ENCODE measurements at regions not wholly inside any gene's neighbourhood (a gene's known extent, or its start where the extent isn't known, plus 50 kb on each side); places are given as distances from the start of the nearest gene placed in this dataset.

DNA sequence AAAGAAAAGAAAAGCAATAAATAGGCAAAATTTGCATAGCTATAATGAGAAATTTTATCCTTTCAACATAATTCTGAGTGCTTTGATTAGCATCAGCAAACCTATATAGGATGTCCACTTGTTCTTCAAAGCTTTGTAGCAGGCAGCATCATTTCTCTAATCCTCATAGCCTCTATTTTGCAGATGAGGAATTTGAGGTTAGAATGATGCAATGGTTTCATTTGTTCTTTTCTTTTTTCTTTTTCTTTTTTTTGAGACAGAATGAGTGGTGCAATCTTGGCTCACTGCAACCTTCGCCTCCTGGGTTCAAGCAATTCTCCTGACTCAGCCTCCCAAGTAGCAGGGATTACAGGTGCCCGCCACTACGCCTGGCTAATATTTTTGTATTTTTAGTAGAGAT lies 594.4 kb downstream of the TOX3 start:
- no peak for DNase-seq

GRCh38 chr16:51951668-51952298 lies 595.2 kb downstream of the TOX3 start:
- no peak for DNase-seq

GRCh38 chr16:51950118-51950780 lies 596.7 kb downstream of the TOX3 start:
- no peak for DNase-seq

GRCh38 chr16:51949282-51949681 lies 597.7 kb downstream of the TOX3 start:
- DNase-seq, result no peak

DNA sequence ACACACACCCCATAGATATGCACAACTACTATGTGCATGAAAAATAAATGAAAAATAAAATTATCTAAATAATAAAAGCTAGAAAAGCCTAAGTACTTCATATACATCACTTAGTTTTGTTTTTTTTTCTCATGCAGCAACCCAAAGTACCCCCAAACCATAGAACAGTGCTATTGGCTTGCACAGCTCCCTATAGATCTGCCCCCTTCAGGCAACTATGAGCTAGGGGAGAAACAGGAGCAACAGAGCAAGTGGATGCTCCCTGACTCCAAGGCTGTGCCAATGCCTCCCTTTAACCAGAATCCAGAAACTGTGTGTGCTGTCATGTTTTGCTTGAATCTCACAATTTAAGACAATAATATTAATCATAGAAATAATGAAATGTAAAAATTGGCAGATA lies 605.5 kb downstream of the TOX3 start:
- no peak for DNase-seq

DNA sequence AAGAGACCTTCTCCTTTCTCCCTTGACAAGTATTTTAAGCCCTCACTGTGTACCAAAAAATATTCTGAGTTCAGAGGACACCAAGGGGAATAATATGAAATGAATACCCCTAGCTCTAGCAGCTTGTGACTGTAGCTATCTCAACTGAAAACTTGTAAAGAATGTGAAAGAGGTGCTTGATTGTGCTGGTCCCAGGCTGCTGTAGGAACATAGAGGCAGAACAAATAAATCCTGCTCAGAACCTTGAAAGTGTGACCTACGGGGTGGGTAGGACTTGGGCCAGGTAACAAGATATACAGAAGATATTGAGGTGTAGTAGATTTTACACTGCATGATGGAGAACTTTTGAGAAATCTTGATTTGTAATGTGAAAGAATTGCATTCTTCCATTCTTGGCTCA lies 606.8 kb downstream of the TOX3 start:
- no peak for DNase-seq

DNA sequence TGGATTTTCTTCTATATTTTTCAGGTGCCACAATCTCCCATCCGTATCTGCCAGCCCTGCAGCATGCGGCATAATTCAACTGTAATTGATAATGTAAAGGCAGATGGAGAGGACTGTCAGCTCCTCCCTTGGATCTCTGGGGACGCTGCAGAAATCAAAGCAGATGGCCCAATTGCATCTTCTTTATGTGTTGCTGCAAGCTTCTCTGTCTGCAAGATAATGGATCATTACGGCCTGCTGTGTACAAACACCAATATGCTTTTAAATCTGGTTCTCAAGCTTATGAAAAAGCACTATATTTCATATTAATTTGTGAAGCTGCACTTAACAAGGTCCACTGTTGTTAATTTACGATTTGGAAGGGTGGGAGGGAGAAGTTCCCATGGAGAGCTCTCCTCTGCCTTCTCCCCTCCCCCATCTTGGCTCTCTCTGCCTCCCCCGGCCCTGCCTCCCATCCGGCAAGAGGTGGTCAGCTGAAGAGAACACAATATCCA lies 607.5 kb downstream of the TOX3 start:
- no peak for DNase-seq

- no peak for DNase-seq
Measured at GRCh38 chr16:51938861-51939260, 608.1 kb downstream of the TOX3 start.

- no peak for DNase-seq
Measured at GRCh38 chr16:51937771-51938170, 609.2 kb downstream of the TOX3 start.

GRCh38 chr16:51936846-51937245 lies 610.1 kb downstream of the TOX3 start:
- DNase-seq, result no peak

- DNase-seq, result no peak
Measured at GRCh38 chr16:51932317-51932716, 614.6 kb downstream of the TOX3 start.

DNA sequence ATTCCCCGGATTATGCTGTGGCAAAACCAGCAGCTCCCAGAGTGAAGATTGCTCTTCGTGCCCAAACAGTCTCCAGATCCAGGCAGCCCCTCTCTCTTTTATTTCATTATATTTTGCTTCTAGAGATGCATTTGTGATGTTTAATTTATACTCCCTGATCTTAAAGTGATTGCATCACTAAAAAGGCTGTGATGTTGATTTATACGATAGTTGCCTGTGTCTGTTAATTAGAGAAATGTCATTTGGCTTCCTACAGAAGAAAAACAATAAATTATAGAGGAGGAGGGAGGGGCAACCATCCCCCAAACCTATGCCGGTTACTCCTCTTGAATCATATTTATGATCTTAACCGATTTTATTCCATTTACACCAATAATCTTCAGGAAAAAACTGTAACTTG lies 615.3 kb downstream of the TOX3 start:
- no peak for DNase-seq

DNA sequence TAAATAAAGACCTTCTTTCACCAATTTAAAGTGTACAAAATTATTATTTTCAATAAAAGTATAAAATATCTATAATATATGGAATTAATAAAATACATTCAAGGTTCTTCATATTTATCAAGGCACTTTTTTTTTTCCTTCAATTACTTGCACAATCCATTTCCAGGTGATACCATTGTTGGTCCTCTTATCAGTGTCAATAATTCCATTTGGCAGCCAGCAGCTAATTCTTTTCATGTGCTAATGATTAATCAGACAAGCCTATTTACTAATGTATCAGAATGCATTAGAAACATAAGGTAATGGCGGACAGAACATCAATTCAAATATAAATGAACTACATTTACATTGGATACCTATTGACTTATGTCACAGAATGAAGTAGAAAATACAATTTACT lies 622.2 kb downstream of the TOX3 start:
- no peak for DNase-seq

- DNase-seq, result no peak
Measured at GRCh38 chr16:51922476-51922875, 624.5 kb downstream of the TOX3 start.

- no peak for DNase-seq
Measured at GRCh38 chr16:51919736-51920135, 627.2 kb downstream of the TOX3 start.

DNA sequence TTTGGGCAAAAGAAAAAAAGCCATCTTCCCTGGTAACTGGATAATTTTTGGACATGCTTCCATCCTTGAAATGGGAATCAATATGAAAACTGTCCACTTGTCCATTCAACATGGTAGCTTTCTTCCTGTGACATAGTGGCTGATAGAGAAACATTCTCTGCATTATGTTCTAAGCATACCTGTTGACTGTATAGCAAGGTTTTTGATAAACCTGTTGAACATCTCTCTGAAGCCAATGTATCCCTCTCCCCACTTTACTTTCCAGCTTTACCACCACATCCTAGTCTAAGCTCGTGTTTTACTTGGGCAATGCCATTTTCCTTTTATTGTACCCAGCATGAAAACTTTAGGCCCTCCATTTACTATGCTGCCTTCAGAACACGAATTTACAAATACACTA lies 630.1 kb downstream of the TOX3 start:
- no peak for DNase-seq

- DNase-seq, result no peak
Measured at GRCh38 chr16:51916231-51916630, 630.7 kb downstream of the TOX3 start.

- no peak for DNase-seq
Measured at GRCh38 chr16:51907680-51908079, 639.3 kb downstream of the TOX3 start.

DNA sequence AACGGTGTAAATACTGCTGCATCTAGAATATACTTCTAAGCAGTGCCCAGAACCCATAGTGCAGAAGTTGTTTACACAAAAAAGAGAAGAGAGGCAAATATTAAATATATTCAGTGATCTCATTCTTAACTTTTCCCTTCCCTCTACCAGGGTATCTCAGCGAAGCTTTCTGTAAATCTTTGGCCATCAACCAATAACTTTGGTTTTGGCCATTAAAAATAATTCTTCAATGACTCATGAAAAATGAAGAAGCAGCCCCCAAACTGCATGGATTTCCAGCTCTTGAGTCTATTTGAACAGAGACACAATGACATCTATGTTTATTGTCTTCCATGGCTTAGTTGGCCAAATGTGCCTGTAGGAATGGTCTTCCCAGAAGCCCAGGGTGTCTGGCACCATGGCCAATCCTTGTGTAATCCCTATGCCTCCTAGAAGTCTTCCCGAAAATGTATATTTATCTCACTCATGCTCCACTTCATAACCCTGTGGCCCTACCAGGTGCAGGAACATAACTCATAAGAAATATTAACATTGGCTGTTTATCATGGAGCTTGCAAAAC lies 646.6 kb downstream of the TOX3 start:
- no peak for DNase-seq

- no peak for DNase-seq
Measured at GRCh38 chr16:51898872-51899271, 648.1 kb downstream of the TOX3 start.

DNA sequence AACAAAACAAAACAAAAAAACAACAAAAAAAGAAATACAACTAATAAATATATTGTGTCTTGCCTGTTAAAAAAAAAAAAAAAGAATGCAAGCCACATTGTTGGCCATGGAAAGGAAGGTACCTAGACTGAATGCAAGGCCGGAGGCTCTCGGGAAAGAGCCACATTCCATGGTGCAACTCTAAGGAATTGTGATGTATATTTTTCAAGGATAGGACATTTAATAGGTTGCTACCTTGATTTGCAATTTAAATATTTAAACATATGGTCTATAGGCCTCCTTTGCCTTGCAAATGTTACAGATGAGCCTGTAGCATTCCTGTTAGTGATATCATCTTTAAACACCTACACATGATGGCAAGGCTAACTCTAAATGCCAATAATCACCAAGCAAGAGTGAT lies 650.9 kb downstream of the TOX3 start:
- no peak for DNase-seq

DNA sequence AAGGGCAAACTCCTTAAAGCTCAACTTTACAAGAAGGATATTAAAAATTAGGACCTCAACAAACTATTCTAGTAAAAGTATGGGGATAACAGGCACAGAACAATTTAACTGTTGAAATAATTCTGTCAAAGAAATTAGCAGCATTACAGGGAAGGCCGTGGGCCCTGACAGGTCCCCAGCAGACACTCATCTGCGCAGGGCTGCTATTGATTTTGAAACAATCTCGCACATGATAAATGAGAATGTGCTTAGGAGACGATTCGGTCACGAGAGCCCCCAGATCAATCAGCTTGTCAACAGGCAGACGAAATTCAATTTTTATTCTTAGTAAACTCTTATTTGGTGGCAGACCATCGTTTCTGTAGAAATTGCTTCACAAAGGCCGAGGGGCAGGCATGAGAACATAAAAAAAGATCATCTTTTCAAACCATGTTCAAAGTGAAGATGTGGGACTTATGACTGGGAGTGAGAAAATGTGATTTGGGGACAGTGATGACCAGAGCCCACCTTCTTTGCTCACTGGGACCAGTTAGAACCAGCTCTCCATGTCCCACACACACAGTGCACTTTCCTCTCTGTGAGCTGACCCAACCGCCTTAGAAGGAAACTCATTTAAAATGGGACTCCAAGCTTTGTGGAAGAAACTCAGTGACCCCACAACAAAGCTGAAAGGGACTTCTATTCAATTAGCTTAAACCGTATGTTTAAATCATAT lies 654.5 kb downstream of the TOX3 start:
- DNase-seq, result no peak

- DNase-seq, result no peak
Measured at GRCh38 chr16:51888534-51888933, 658.4 kb downstream of the TOX3 start.

GRCh38 chr16:51888016-51888415 lies 658.9 kb downstream of the TOX3 start:
- no peak for DNase-seq
